ENCODE measurements at regions not wholly inside any gene's neighbourhood (a gene's known extent, or its start where the extent isn't known, plus 50 kb on each side); places are given as distances from the start of the nearest gene placed in this dataset.

DNA sequence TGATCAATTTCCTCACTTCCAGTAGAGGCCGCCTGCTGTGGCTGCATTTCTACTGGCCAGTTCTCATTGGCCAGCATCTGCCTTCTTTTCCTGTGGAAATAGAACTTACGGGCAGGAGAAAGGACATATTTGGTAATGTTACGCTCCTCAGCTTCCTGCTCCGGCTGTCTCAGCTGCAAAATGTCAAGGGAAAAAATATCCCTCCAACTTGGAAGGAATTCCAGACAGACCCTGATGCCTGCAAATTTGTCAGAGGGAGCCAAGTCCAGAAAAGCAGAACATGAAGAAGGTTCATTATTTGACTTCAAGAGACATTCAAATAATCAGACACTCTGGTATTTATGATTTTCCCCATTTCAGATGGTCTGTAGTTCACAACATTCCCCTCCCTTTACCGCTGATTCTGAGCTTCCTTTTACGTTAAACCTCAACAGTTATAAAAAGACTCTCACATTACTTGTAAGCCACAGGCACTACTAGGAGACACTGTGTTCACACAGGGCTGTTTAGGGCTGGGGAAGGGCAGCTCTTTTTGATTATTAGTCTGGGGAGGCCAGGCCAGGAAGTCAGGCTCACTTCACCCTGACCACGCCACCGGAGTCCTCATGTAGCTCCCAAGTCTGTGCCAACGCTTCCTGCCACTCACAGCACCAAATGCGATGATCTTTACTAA is 179.6 kb upstream of the CCN2 start:
- TF ChIP-seq YY1 (IDR thresholded peaks at IDR 0.05; ENCODE audit: low read depth) (no peak), CREB1 (IDR thresholded peaks at IDR 0.05; ENCODE audit: low read depth) (no peak), EGR1 (IDR thresholded peaks at IDR 0.05) (no peak), EP300 (IDR thresholded peaks at IDR 0.05; ENCODE audit: borderline replicate concordance) (no peak), FOXM1 (IDR thresholded peaks at IDR 0.05; ENCODE audit: borderline replicate concordance, low read depth) (no peak), TAF1 (IDR thresholded peaks at IDR 0.05; ENCODE audit: low read depth) (no peak), ZBTB7A (IDR thresholded peaks at IDR 0.05; ENCODE audit: low read depth) (no peak), RAD21 (IDR thresholded peaks at IDR 0.05; ENCODE audit: low read depth) (no peak), TCF12 (IDR thresholded peaks at IDR 0.05; ENCODE audit: low read depth) (no peak)
- TF ChIP-seq, protein P1, sequence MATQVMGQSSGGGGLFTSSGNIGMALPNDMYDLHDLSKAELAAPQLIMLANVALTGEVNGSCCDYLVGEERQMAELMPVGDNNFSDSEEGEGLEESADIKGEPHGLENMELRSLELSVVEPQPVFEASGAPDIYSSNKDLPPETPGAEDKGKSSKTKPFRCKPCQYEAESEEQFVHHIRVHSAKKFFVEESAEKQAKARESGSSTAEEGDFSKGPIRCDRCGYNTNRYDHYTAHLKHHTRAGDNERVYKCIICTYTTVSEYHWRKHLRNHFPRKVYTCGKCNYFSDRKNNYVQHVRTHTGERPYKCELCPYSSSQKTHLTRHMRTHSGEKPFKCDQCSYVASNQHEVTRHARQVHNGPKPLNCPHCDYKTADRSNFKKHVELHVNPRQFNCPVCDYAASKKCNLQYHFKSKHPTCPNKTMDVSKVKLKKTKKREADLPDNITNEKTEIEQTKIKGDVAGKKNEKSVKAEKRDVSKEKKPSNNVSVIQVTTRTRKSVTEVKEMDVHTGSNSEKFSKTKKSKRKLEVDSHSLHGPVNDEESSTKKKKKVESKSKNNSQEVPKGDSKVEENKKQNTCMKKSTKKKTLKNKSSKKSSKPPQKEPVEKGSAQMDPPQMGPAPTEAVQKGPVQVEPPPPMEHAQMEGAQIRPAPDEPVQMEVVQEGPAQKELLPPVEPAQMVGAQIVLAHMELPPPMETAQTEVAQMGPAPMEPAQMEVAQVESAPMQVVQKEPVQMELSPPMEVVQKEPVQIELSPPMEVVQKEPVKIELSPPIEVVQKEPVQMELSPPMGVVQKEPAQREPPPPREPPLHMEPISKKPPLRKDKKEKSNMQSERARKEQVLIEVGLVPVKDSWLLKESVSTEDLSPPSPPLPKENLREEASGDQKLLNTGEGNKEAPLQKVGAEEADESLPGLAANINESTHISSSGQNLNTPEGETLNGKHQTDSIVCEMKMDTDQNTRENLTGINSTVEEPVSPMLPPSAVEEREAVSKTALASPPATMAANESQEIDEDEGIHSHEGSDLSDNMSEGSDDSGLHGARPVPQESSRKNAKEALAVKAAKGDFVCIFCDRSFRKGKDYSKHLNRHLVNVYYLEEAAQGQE (IDR thresholded peaks at IDR 0.05; ENCODE audit: low read depth) = no peak
- TF ChIP-seq, protein P2, sequence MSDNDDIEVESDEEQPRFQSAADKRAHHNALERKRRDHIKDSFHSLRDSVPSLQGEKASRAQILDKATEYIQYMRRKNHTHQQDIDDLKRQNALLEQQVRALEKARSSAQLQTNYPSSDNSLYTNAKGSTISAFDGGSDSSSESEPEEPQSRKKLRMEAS (IDR thresholded peaks at IDR 0.05) = no peak

Measured in Ishikawa (cell line).